Endothelial cell of umbilical vein (primary cell): ENCODE measurements at regions not wholly inside any gene's neighbourhood (a gene's known extent, or its start where the extent isn't known, plus 50 kb on each side); places are given as distances from the start of the nearest gene placed in this dataset.

Experiments used
- BruUV-seq: library from RNA; stranded (reverse); fragments of 400-500 nt; replicated peaks from 2 replicates; lab custom pipeline; 2021; lab: Mats Ljungman, UMichigan
- CTCF ChIA-PET: fragments of 300-600, 350-600 bp; sonication (Branson Sonifier 250); formaldehyde crosslinking; loops from one replicate; lab custom pipeline; 2021; ENCODE audit warnings: antibody characterized with exemption, inconsistent platforms; lab: Charles Lee
- POLR2A ChIA-PET: fragments of 300-600, 350-600 bp; sonication (Branson Sonifier 250); formaldehyde crosslinking; loops from one replicate; lab custom pipeline; 2021; ENCODE audit warnings: antibody characterized with exemption, inconsistent platforms; lab: Charles Lee
- DNase-seq: peaks from one replicate; pipeline ENCODE4 v3.0.0-alpha.2; 2011; ENCODE audit warnings: low read depth, low spot score
- FAIRE-seq: peaks from 2 replicates; lab custom pipeline; 2011; peaks lifted over from hg19 to GRCh38; lab: Jason Lieb, UNC
- H2AFZ ChIP-seq: 2 replicates; pipeline ENCODE4 v1.6.0; 2012; ENCODE audit warnings: low read depth, low read length, control low read depth, inconsistent platforms
- H3K27ac ChIP-seq: 2 replicates; pipeline ENCODE4 v1.5.1; 2011; ENCODE audit warnings: low read depth, mild to moderate bottlenecking, control low read depth, low read length, moderate library complexity; ENCODE audit not compliant: insufficient read depth
- H3K27me3 ChIP-seq, 2 experiments: 2 replicates each; pipeline versions ENCODE4 v1.6.0 to v1.6.1; 2011; ENCODE audit warnings: low read length in 2 of 2, mixed read lengths in 1 of 2; ENCODE audit not compliant: control insufficient read depth in 2 of 2, insufficient read depth in 2 of 2
- H3K36me3 ChIP-seq, 2 experiments: 2 replicates in 1 of 2; 3 replicates in 1 of 2; pipeline ENCODE4 v1.5.1; 2011; ENCODE audit warnings: low read length in 2 of 2, mild to moderate bottlenecking in 1 of 2, moderate library complexity in 1 of 2; ENCODE audit not compliant: control insufficient read depth in 2 of 2, insufficient read depth in 2 of 2; ENCODE audit errors: extremely low read depth in 1 of 2
- H3K4me1 ChIP-seq: 3 replicates; pipeline ENCODE4 v1.5.1; 2011; ENCODE audit warnings: mild to moderate bottlenecking, low read length; ENCODE audit not compliant: control insufficient read depth, insufficient read depth; ENCODE audit errors: extremely low read depth
- H3K4me2 ChIP-seq: 2 replicates; pipeline ENCODE4 v1.6.1; 2011; ENCODE audit warnings: low read length, control low read depth, mixed read lengths; ENCODE audit not compliant: insufficient read depth
- H3K4me3 ChIP-seq, 3 experiments: fragments of 200-600 bp in 1 of 3; sonication (generic), shearing (Covaris generic) in 1 of 3; replicated peaks in 1 of 3; 2 replicates each; pipeline ENCODE4 v1.5.1; 2011 to 2016; ENCODE audit warnings: control low read depth in 3 of 3, low read length in 3 of 3, mild to moderate bottlenecking in 2 of 3, inconsistent platforms in 1 of 3, low read depth in 1 of 3, moderate library complexity in 1 of 3; ENCODE audit not compliant: insufficient read depth in 1 of 3
- H3K79me2 ChIP-seq: 2 replicates; pipeline ENCODE4 v1.6.0; 2012; ENCODE audit warnings: low read length, inconsistent platforms; ENCODE audit not compliant: control insufficient read depth, insufficient read depth
- H3K9ac ChIP-seq: replicated peaks from 2 replicates; pipeline ENCODE3; 2011; ENCODE audit warnings: low read length, control low read depth; ENCODE audit not compliant: insufficient read depth; ENCODE audit errors: extremely low read depth
- H3K9me1 ChIP-seq: replicated peaks from 3 replicates; pipeline ENCODE4 v1.6.0; 2011; ENCODE audit warnings: mild to moderate bottlenecking, low read length; ENCODE audit not compliant: control insufficient read depth, insufficient read depth; ENCODE audit errors: extremely low read depth
- H3K9me3 ChIP-seq: replicated peaks from 2 replicates; pipeline ENCODE4 v1.5.1; 2012; ENCODE audit warnings: low read length, inconsistent platforms; ENCODE audit not compliant: control insufficient read depth, insufficient read depth
- H4K20me1 ChIP-seq: replicated peaks from 2 replicates; pipeline ENCODE3; 2011; ENCODE audit warnings: mild to moderate bottlenecking, low read length; ENCODE audit not compliant: control insufficient read depth, insufficient read depth; ENCODE audit errors: extremely low read depth
- CTCF ChIP-seq, 2 donors: IDR thresholded peaks; 1 replicate in 1 of 2; 2 replicates in 1 of 2; pipeline ENCODE4 v1.5.1; 2011; ENCODE audit warnings: low read length in 2 of 2, mild to moderate bottlenecking in 2 of 2, moderate library complexity in 2 of 2, control low read depth in 1 of 2, inconsistent platforms in 1 of 2, low read depth in 1 of 2; ENCODE audit not compliant: insufficient read depth in 1 of 2; ENCODE audit errors: extremely low read depth in 1 of 2
- EZH2 ChIP-seq: IDR thresholded peaks from 2 replicates; pipeline ENCODE4 v1.6.1; 2012; ENCODE audit warnings: borderline replicate concordance, low read depth, mild to moderate bottlenecking, moderate library complexity, low read length, inconsistent platforms; ENCODE audit not compliant: severe bottlenecking
- FOS ChIP-seq: IDR thresholded peaks from 2 replicates; pipeline ENCODE4 v1.6.1; 2011; ENCODE audit warnings: mild to moderate bottlenecking, low read length, moderate library complexity, borderline replicate concordance; ENCODE audit not compliant: insufficient read depth
- GATA2 ChIP-seq: IDR thresholded peaks from 2 replicates; pipeline ENCODE4 v1.7.0; 2011; ENCODE audit warnings: low read depth, mild to moderate bottlenecking, moderate library complexity, mixed read lengths, low read length; ENCODE audit not compliant: insufficient read length, insufficient read depth
- JUN ChIP-seq: IDR thresholded peaks from 2 replicates; pipeline ENCODE4 v1.6.1; 2011; ENCODE audit warnings: borderline replicate concordance, low read depth; ENCODE audit not compliant: insufficient read length, insufficient read depth
- MYC ChIP-seq: IDR thresholded peaks from one replicate; pipeline ENCODE4 v1.6.1; 2011; ENCODE audit warnings: mild to moderate bottlenecking, low read depth, low read length
- POLR2A ChIP-seq: IDR thresholded peaks from 2 replicates; pipeline ENCODE4 v1.6.1; 2012; ENCODE audit warnings: low read depth, mild to moderate bottlenecking, control low read depth, low read length
- POLR2AphosphoS5 ChIP-seq: IDR thresholded peaks from 2 replicates; pipeline ENCODE4 v1.6.1; 2012; ENCODE audit warnings: low read depth, mild to moderate bottlenecking, control low read depth, low read length, moderate library complexity; ENCODE audit not compliant: insufficient read depth
- dilution Hi-C: fragments of 300-500 bp; cut with MboI; formaldehyde crosslinking; loops from one replicate; pipeline ENCODE4 v1.15.0; 2019; ENCODE audit warnings: low sequenced_read_pairs; ENCODE audit not compliant: extremely low pct_ligation_motif_present
- intact Hi-C: fragments of 100-400 bp; cut with micrococcal nuclease; formaldehyde crosslinking; loops from one replicate; pipeline ENCODE4 v1.10.0; 2022
- TF ChIP-seq, protein P1 (sequence below): IDR thresholded peaks from 2 replicates; pipeline ENCODE4 v1.6.1; 2011; ENCODE audit not compliant: insufficient read depth, insufficient read length

DNA sequence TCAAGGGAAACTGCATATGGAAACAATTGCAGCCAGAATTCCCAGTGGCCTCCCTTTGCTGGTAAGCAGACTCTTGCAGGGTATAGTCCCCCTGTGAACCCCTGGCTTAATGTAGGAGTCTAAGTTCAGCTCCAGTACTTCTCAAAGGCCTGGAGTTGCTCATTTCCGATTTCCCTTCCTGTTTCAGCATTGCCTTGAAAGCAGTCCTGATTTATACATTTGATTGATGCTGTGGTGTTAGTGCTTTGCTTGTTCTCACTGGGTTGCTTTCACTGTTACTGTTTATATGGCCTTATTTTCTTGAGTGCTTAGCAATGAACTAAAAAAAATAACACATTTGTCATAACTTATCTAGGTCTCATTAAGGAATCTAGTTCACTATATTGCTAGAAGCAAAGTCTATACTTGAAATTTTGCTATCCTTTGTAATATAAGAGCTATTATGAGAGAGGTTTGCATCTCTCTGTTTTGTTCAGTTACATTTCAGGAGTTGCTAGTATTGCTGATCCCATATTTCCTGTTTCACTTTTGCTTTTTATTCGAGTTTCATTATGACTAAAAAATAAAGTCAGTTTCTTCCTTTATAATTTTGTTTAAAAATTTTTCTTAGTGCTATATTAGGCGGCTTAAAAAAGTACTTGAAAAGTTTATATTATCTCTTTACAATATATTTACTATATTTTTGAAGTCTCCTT, 122.4 kb upstream of the NMUR2 start:
- DNase-seq = no peak
- H3K4me1 ChIP-seq = no peaks in the 10 kb centered on the region
- no peak overlapping the region for H3K27ac ChIP-seq
- H2AFZ ChIP-seq = no peak overlapping the region
- no peaks in the 10 kb centered on the region for H3K79me2 ChIP-seq
- no peak for FAIRE-seq
- POLR2A ChIA-PET = no interaction called here
- CTCF ChIA-PET = interaction anchor here (1.4 kb wide), 1 partner anchor 11 kb away, joined by 4 read pairs; no protein-coding TSS in a partner anchor
- H3K9me3 ChIP-seq = no peaks in the 10 kb centered on the region
- H3K9me1 ChIP-seq = no peaks in the 10 kb centered on the region
- no peaks in the 10 kb centered on the region for H3K36me3 ChIP-seq
- dilution Hi-C loops = no loop called here
- H4K20me1 ChIP-seq = no peaks in the 10 kb centered on the region
- H3K27me3 ChIP-seq = no peaks in the 10 kb centered on the region
- no TSS peak for BruUV-seq
- no peak overlapping the region for H3K4me2 ChIP-seq
- no peak overlapping the region for H3K9ac ChIP-seq
- intact Hi-C loops = no loop called here
- no peak overlapping the region for H3K4me3 ChIP-seq
- TF ChIP-seq EZH2 (no peak), POLR2A (no peak), CTCF (IDR thresholded peaks at IDR 0.05; ENCODE audit: extremely low read depth in 1 of 2, insufficient read depth in 1 of 2, low read depth in 1 of 2, low read length in 2 of 2) (no peak), POLR2AphosphoS5 (no peak), MYC (no peak), GATA2 (no peak), FOS (no peak), JUN (no peak)
- TF ChIP-seq, protein P1, sequence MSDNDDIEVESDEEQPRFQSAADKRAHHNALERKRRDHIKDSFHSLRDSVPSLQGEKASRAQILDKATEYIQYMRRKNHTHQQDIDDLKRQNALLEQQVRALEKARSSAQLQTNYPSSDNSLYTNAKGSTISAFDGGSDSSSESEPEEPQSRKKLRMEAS = no peak
